GM23338 (cell line): ENCODE measurements at regions not wholly inside any gene's neighbourhood (a gene's known extent, or its start where the extent isn't known, plus 50 kb on each side); places are given as distances from the start of the nearest gene placed in this dataset.

Experiments used
- CTCF ChIP-seq, 2 experiments: fragments of 200-600 bp in 1 of 2; sonication (generic) in 1 of 2; conservative IDR thresholded peaks; 2 replicates each; pipeline versions ENCODE4 v1.5.1 to v1.6.1; 2016 to 2017; ENCODE audit warnings: antibody characterized with exemption in 2 of 2, low read depth in 2 of 2, mild to moderate bottlenecking in 2 of 2, moderate library complexity in 1 of 2
- EZH2 ChIP-seq: fragments of 200-600 bp; sonication (generic); IDR thresholded peaks from one replicate; pipeline ENCODE4 v1.8.0; 2017; ENCODE audit warnings: antibody characterized with exemption, mild to moderate bottlenecking, low read depth; ENCODE audit not compliant: unreplicated experiment
- EZH2phosphoT487 ChIP-seq: fragments of 200-600 bp; sonication (generic); IDR thresholded peaks from one replicate; pipeline ENCODE4 v1.8.1; 2018; ENCODE audit warnings: antibody characterized with exemption; ENCODE audit not compliant: unreplicated experiment
- REST ChIP-seq: IDR thresholded peaks from one replicate; pipeline ENCODE4 v1.6.1; 2018; ENCODE audit warnings: antibody characterized with exemption; ENCODE audit not compliant: unreplicated experiment

DNA sequence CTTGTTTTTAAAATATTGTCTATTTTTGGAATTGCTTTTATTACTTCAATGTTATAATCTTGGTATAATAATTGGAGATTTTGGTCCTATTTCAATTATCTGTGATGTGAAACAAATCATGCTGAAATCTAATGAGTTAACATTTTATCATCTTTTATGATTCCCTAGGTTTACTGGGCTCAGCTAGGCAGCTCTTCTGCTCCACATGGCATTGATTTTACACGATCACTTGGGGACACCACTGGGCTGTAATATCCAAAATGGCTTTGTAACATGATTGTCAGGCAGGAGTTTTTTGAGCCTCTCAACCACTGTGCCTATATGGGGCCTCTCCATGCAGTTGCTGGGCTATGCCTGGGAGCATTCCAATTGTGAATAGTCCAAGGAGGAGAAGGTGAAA is 163.3 kb downstream of the PYDC2 start:
- no peak for TF ChIP-seq CTCF (conservative IDR thresholded peaks at IDR 0.05; ENCODE audit: low read depth in 2 of 2)
- no peak for TF ChIP-seq REST
- no peak for TF ChIP-seq EZH2
- no peak for TF ChIP-seq EZH2phosphoT487
